Progenitor cell of endocrine pancreas (in vitro differentiated cells): ENCODE measurements at regions not wholly inside any gene's neighbourhood (a gene's known extent, or its start where the extent isn't known, plus 50 kb on each side); places are given as distances from the start of the nearest gene placed in this dataset.

Experiments
- DNase-seq: peaks from one replicate; pipeline ENCODE4 v3.0.0; 2021; ENCODE audit warnings: low spot score; ENCODE audit not compliant: unreplicated experiment
- H3K27ac Mint-ChIP-seq: 2 replicates; pipeline ENCODE4 v1.8.0; 2021; ENCODE audit warnings: mild to moderate bottlenecking, moderate library complexity, mixed read lengths
- H3K27me3 Mint-ChIP-seq: 2 replicates; pipeline ENCODE4 v1.8.0; 2021; ENCODE audit warnings: mixed read lengths
- H3K36me3 Mint-ChIP-seq: 2 replicates; pipeline ENCODE4 v1.8.0; 2022; ENCODE audit warnings: mixed read lengths; ENCODE audit not compliant: insufficient read depth
- H3K4me1 Mint-ChIP-seq: 2 replicates; pipeline ENCODE4 v1.8.0; 2021; ENCODE audit warnings: low read depth, mixed read lengths
- H3K4me3 Mint-ChIP-seq: 2 replicates; pipeline ENCODE4 v1.8.0; 2021; ENCODE audit warnings: low read depth, mild to moderate bottlenecking, moderate library complexity, mixed read lengths
- H3K9me3 Mint-ChIP-seq: 2 replicates; pipeline ENCODE4 v1.8.0; 2021; ENCODE audit warnings: low read depth, mixed read lengths
- TF ChIP-seq, protein P1 (sequence below): fragments of 200-600 bp; sonication (generic); IDR thresholded peaks from one replicate; pipeline ENCODE4 v1.5.0; 2021; ENCODE audit warnings: antibody characterized with exemption, mild to moderate bottlenecking; ENCODE audit not compliant: unreplicated experiment

DNA sequence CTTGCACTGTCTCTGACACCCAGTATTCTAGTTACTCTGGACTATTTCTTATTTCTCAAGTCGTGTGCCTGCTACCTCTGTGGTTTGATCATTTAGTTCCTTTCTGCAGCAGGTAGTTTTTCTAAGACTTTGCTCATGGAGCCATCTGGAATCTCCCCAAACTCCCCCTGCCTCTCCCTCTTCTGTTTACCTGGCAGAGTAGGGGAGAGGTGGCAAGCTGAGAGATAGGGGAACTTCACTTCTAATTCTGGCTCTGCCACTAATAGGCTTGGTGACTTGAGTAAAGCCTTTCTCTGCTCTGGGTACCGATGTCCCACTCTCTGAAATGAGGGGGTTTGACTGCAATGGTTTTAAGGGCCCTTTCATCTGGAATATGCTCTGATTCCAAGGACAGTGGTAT, 141.3 kb downstream of the CPEB2 start:
- TF ChIP-seq, protein P1, sequence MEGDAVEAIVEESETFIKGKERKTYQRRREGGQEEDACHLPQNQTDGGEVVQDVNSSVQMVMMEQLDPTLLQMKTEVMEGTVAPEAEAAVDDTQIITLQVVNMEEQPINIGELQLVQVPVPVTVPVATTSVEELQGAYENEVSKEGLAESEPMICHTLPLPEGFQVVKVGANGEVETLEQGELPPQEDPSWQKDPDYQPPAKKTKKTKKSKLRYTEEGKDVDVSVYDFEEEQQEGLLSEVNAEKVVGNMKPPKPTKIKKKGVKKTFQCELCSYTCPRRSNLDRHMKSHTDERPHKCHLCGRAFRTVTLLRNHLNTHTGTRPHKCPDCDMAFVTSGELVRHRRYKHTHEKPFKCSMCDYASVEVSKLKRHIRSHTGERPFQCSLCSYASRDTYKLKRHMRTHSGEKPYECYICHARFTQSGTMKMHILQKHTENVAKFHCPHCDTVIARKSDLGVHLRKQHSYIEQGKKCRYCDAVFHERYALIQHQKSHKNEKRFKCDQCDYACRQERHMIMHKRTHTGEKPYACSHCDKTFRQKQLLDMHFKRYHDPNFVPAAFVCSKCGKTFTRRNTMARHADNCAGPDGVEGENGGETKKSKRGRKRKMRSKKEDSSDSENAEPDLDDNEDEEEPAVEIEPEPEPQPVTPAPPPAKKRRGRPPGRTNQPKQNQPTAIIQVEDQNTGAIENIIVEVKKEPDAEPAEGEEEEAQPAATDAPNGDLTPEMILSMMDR, result no peak
- H3K27me3 Mint-ChIP-seq, result peaks cover 3% of the 10 kb centered on the region
- H3K9me3 Mint-ChIP-seq, result no peaks in the 10 kb centered on the region
- H3K36me3 Mint-ChIP-seq, result no peaks in the 10 kb centered on the region
- peaks cover 6% of the 10 kb centered on the region for H3K4me1 Mint-ChIP-seq
- DNase-seq, result no peak
- H3K4me3 Mint-ChIP-seq, result no peak overlapping the region
- H3K27ac Mint-ChIP-seq, result no peak overlapping the region

DNA sequence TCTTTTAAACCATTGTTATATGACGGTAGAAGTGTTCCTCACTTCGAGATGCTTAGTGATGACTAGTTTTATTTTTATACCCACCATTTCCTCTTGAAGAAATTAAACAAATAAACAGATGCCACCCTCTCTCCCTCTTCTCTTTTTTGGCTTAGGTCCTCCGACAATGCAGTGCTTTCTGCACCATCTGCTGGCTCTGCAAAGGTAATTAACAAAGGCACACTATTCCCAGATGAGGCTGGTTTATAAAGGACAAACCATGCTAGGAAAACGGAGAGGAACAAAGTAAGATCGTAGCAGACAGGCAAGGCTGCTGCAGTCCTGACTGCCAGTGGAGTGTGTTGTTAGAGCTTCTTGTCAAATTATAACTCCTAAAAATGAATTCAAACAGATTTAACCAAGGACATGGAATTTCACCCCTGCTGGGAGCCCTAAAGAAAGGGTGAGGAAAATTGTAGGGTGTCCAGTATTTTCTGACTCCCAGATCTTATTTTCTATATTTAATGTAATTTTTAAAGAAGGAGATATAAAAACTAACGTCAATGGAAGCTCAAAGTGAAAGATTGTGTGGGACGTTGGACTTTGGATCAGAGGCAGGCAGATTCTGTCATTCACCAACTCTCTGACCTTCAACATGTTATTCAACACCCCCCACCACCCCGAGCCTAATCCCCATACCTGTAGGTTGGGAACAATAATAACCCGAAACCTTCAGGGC, 142.1 kb downstream of the CPEB2 start:
- peaks cover 5% of the 10 kb centered on the region for H3K4me1 Mint-ChIP-seq
- no peaks in the 10 kb centered on the region for H3K36me3 Mint-ChIP-seq
- DNase-seq, result no peak

DNA sequence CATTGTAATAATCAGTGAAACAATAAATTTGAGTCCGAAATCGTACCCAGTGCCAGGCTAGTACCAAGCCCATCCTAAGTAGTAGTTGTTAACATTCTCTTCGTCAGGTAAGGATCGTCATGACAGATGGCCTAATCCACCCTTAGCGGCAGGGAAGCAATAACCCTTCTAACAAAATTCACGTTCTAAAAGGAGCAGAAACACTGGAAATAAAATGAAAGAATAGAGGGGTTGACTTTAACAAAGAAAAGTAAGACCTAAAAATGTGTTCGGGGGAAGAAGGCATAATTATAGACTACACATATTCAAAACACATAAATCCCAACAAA, 142.7 kb downstream of the CPEB2 start:
- no peak overlapping the region for H3K4me3 Mint-ChIP-seq
- TF ChIP-seq, protein P1, result no peak
- H3K27ac Mint-ChIP-seq, result no peak overlapping the region
- no peaks in the 10 kb centered on the region for H3K36me3 Mint-ChIP-seq
- H3K4me1 Mint-ChIP-seq, result peaks cover 9% of the 10 kb centered on the region
- peaks cover 3% of the 10 kb centered on the region for H3K27me3 Mint-ChIP-seq
- no peak for DNase-seq
- H3K9me3 Mint-ChIP-seq, result no peaks in the 10 kb centered on the region

More for the DNA sequence above, 142.1 kb downstream of the CPEB2 start:
- H3K27me3 Mint-ChIP-seq, result peaks cover 3% of the 10 kb centered on the region
- no peak overlapping the region for H3K27ac Mint-ChIP-seq
- TF ChIP-seq, protein P1, result no peak
- no peak overlapping the region for H3K4me3 Mint-ChIP-seq
- H3K9me3 Mint-ChIP-seq, result no peaks in the 10 kb centered on the region

DNA sequence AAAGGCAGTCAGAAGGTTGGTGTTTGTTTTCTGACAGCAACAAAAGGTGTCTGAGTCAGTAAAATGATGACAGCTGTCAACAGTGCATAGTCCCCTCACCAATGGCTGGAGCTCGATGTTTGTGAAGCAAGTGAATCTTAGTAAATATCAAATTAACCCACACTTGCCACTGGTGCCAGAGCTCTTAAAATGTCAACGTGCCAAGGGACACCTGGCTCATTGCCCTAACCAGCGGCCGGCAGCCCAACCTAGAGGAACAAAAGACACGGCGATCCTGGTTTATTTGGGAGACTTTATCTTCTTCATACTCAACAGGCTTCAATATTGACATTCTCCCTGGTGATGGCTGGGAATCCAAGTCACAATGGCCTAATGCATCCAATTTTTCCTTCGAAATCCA, 143.4 kb downstream of the CPEB2 start:
- Mint-ChIP-seq H3K4me3 (no peak overlapping the region), H3K36me3 (no peaks in the 10 kb centered on the region), H3K9me3 (no peaks in the 10 kb centered on the region), H3K27ac (no peak overlapping the region), H3K4me1 (peaks cover 12% of the 10 kb centered on the region), H3K27me3 (peaks cover 3% of the 10 kb centered on the region)
- DNase-seq, result no peak
- TF ChIP-seq, protein P1, result no peak

- Mint-ChIP-seq H3K27me3 (no peaks in the 10 kb centered on the region), H3K4me3 (no peak overlapping the region), H3K36me3 (no peaks in the 10 kb centered on the region), H3K9me3 (no peaks in the 10 kb centered on the region), H3K27ac (no peak overlapping the region), H3K4me1 (peaks cover 12% of the 10 kb centered on the region)
- DNase-seq, result no peak
- TF ChIP-seq, protein P1, result no peak
These were observed 145.4 kb downstream of the CPEB2 start for GRCh38 chr4:15147714-15148113.
